ENCODE measurements at regions not wholly inside any gene's neighbourhood (a gene's known extent, or its start where the extent isn't known, plus 50 kb on each side); places are given as distances from the start of the nearest gene placed in this dataset.
"Not testable (repeated sequence)": the region's sequence is repeated elsewhere in the genome, so short reads cannot be mapped to it uniquely, and the experiment has no call there.

GRCh38 chr12:9331218-9331626 lies 123.0 kb upstream of the PZP start:
- Mint-ChIP-seq H3K36me3 (peaks cover 0 to 3% of the 10 kb centered on the region in 2 donors), H3K27me3 (peaks cover 0 to 14% (median 13%) of the 10 kb centered on the region in 3 donors), H3K4me1 (peaks cover 11 to 20% (median 14%) of the 10 kb centered on the region in 3 donors), H3K4me3 (peak overlapping the region in 1 of 8 donors; percentile 4), H3K27ac (peak overlapping the region in 3 of 6 donors; percentile 46 to 84 (median 47)), H3K9me3 (peaks cover under 1 to 5% (median 2%) of the 10 kb centered on the region in 7 donors)
- ATAC-seq (ENCODE audit: low read depth in 2 of 2) (peak; percentile 42 to 61), DNase-seq (peak; percentile 35)

DNA sequence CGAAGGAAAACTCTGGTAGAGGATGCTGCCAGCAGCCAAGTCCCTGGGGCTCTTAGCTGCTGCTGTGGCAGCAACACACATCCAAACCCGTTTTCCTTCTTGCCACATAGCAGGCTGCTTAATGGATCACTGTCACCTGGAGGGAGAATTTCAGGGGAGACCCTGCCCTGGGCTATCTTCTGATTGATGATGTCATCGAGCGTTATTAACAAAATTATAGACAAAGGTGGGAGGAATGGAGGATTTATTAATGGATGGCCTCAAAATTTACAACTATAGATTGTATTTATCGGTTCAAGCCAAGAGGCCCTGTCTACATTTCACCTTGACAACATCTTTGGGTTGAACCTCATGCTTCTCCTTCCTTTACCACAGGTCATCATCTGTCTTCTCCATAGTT lies 120.8 kb upstream of the PZP start:
- DNase-seq (no peak), ATAC-seq (ENCODE audit: low read depth in 2 of 2) (no peak)
- Mint-ChIP-seq H3K9me3 (no peaks in the 10 kb centered on the region), H3K4me3 (no peak overlapping the region), H3K4me1 (peaks cover 11 to 20% (median 14%) of the 10 kb centered on the region in 3 donors), H3K36me3 (no peaks in the 10 kb centered on the region), H3K27me3 (peaks cover 0 to 14% (median 4%) of the 10 kb centered on the region in 3 donors), H3K27ac (no peak overlapping the region)

DNA sequence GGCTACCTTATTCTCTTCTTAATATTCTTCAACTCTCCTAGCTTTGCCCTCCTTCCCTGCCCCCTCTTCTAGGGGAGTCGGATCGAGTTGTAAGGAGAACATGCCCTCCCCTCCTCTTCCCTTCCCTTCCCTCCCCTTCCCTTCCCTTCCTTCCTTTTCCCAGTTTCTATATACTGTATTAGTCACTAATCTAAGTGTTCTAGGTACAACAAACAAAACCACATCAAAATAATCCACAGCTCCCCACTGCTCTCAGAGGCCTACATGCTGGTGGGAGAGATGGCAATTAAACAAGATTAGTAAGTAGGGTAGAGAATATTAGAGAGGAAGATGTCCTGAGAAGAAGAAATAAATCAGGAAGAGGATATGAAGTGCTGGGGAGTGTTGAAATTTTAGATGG lies 119.9 kb upstream of the PZP start:
- Mint-ChIP-seq H3K4me3 (no peak overlapping the region), H3K4me1 (peaks cover 10 to 16% (median 14%) of the 10 kb centered on the region in 3 donors), H3K27me3 (peaks cover 0 to 9% (median 4%) of the 10 kb centered on the region in 3 donors), H3K36me3 (no peaks in the 10 kb centered on the region), H3K9me3 (no peaks in the 10 kb centered on the region), H3K27ac (peak overlapping the region in 1 of 6 donors; percentile 71)
- DNase-seq: no peak
- no peak for ATAC-seq (ENCODE audit: low read depth in 2 of 2)

GRCh38 chr12:9327320-9327719 lies 119.1 kb upstream of the PZP start:
- no peak for ATAC-seq (ENCODE audit: low read depth in 2 of 2)
- H3K27ac Mint-ChIP-seq: no peak overlapping the region

DNA sequence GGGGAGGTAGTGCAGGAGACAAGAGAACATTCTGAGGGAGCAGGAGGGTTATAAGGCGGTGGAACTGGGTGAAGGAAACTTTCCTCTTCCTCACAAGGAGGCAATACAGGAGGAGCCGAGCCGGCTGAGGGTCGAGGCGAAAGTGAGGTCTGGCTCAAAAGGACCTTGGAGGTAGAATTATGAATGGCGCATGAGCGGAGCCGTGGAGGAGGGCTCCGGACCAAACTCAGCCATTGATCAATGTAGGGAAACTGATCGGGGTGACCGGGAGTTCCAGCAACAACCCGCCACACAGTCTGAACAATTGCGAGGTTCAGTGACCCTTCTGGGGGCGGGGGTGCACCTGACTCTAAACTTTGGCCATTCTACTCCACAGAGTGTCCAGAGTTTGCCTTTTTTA lies 118.7 kb upstream of the PZP start:
- not testable (repeated sequence) for DNase-seq; H3K9me3 Mint-ChIP-seq; ATAC-seq (ENCODE audit: low read depth in 2 of 2); H3K36me3 Mint-ChIP-seq; H3K4me3 Mint-ChIP-seq; H3K27me3 Mint-ChIP-seq
- H3K27ac Mint-ChIP-seq: peak overlapping the region in 2 of 6 donors; percentile 34 to 77
- peaks cover 6 to 14% (median 11%) of the 10 kb centered on the region in 3 donors for H3K4me1 Mint-ChIP-seq

More at GRCh38 chr12:9327320-9327719, 119.1 kb upstream of the PZP start:
- Mint-ChIP-seq H3K36me3 (no peaks in the 10 kb centered on the region), H3K4me1 (peaks cover 6 to 14% (median 11%) of the 10 kb centered on the region in 3 donors), H3K4me3 (peak overlapping the region in 2 of 8 donors; percentile 33 to 66), H3K9me3 (no peaks in the 10 kb centered on the region), H3K27me3 (peaks cover 0 to 10% (median 4%) of the 10 kb centered on the region in 3 donors)
- DNase-seq: no peak

DNA sequence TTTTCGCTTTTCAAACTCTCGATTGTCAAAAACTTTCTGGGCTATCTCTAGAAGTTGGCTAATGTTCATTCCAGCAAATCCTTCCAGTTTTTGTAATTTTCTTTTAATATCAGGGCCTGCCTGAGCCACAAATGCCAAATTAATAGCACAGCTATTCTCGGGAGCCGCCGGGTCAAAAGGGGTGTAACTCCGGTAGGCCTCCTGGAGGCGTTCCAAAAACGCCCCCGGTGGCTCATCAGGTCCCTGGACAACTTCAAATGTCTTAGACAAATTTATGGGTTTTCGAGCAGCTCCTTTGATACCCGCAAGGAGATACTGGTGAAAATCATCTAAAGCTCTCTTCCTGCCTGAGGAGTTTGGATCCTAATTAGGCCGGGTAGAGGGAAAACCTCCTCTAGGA lies 117.9 kb upstream of the PZP start:
- Mint-ChIP-seq H3K27ac (no peak overlapping the region), H3K4me3 (no peak overlapping the region), H3K27me3 (peaks cover 0 to 6% (median 2%) of the 10 kb centered on the region in 3 donors), H3K4me1 (peaks cover 2 to 9% (median 7%) of the 10 kb centered on the region in 3 donors), H3K9me3 (no peaks in the 10 kb centered on the region), H3K36me3 (no peaks in the 10 kb centered on the region)
- no peak for DNase-seq
- ATAC-seq (ENCODE audit: low read depth in 2 of 2): no peak

DNA sequence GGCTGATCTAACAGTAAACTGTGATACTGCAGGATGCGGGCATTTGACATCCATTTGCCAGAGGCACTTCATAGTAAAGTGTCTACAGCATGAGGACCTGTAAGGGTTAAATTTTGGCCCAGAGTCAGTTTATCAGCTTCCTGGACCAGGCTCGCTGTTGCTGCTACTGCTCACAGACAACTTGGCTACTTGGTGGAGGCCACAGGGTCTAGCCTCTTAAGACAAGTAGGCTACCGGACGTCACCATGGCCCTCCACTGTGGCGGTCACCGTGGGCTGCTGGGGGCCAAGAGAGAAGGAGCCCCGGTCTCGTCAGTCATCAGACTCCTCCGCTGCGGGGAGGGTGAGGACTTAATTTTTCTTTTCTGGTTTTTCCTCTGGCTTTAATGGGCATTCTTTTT lies 117.3 kb upstream of the PZP start:
- peaks cover 0 to 8% (median 7%) of the 10 kb centered on the region in 3 donors for H3K4me1 Mint-ChIP-seq
- peaks cover 0 to 6% (median 0%) of the 10 kb centered on the region in 3 donors for H3K27me3 Mint-ChIP-seq
- no peak overlapping the region for H3K27ac Mint-ChIP-seq
- H3K36me3 Mint-ChIP-seq: no peaks in the 10 kb centered on the region
- no peak overlapping the region for H3K4me3 Mint-ChIP-seq
- no peaks in the 10 kb centered on the region for H3K9me3 Mint-ChIP-seq
- no peak for ATAC-seq (ENCODE audit: low read depth in 2 of 2)
- no peak for DNase-seq

- ATAC-seq (ENCODE audit: low read depth in 2 of 2): no peak
- peaks cover 0 to 6% (median 2%) of the 10 kb centered on the region in 3 donors for H3K27me3 Mint-ChIP-seq
- no peaks in the 10 kb centered on the region for H3K9me3 Mint-ChIP-seq
- H3K4me1 Mint-ChIP-seq: peaks cover 7 to 14% (median 12%) of the 10 kb centered on the region in 3 donors
- H3K36me3 Mint-ChIP-seq: no peaks in the 10 kb centered on the region
- peak overlapping the region in 1 of 6 donors; percentile 25 for H3K27ac Mint-ChIP-seq
- H3K4me3 Mint-ChIP-seq: no peak overlapping the region
- no peak for DNase-seq
Measured at GRCh38 chr12:9324782-9325181, 116.6 kb upstream of the PZP start.

- no peak overlapping the region for H3K4me3 Mint-ChIP-seq
- peaks cover 19 to 22% (median 21%) of the 10 kb centered on the region in 3 donors for H3K4me1 Mint-ChIP-seq
- peaks cover 0 to 6% (median 5%) of the 10 kb centered on the region in 3 donors for H3K27me3 Mint-ChIP-seq
- no peaks in the 10 kb centered on the region for H3K36me3 Mint-ChIP-seq
- no peaks in the 10 kb centered on the region for H3K9me3 Mint-ChIP-seq
- DNase-seq (no peak), ATAC-seq (ENCODE audit: low read depth in 2 of 2) (no peak)
- no peak overlapping the region for H3K27ac Mint-ChIP-seq
Measured at GRCh38 chr12:9323144-9323681, 115.0 kb upstream of the PZP start.

- H3K4me1 Mint-ChIP-seq: peaks cover 11 to 22% (median 16%) of the 10 kb centered on the region in 3 donors
- DNase-seq (peak; percentile 35), ATAC-seq (ENCODE audit: low read depth in 2 of 2) (peak; percentile 97 to 98)
- H3K4me3 Mint-ChIP-seq: peak overlapping the region in 7 of 8 donors; percentile 53 to 87 (median 67)
- peak overlapping the region; percentile 7 to 87 (median 76) for H3K27ac Mint-ChIP-seq
- no peaks in the 10 kb centered on the region for H3K9me3 Mint-ChIP-seq
- no peaks in the 10 kb centered on the region for H3K36me3 Mint-ChIP-seq
- peaks cover 0 to 10% (median 5%) of the 10 kb centered on the region in 3 donors for H3K27me3 Mint-ChIP-seq
Measured at GRCh38 chr12:9319842-9320173, 111.6 kb upstream of the PZP start.

- Mint-ChIP-seq H3K4me3 (peak overlapping the region in 7 of 8 donors; percentile 53 to 87 (median 67)), H3K27ac (peak overlapping the region; percentile 1 to 87 (median 76)), H3K27me3 (peaks cover 0 to 10% (median 5%) of the 10 kb centered on the region in 3 donors), H3K4me1 (peaks cover 11 to 22% (median 16%) of the 10 kb centered on the region in 3 donors), H3K9me3 (no peaks in the 10 kb centered on the region), H3K36me3 (no peaks in the 10 kb centered on the region)
- DNase-seq: no peak
- ATAC-seq (ENCODE audit: low read depth in 2 of 2): peak; percentile 48 to 59
Measured at GRCh38 chr12:9319044-9319841, 111.0 kb upstream of the PZP start.

DNA sequence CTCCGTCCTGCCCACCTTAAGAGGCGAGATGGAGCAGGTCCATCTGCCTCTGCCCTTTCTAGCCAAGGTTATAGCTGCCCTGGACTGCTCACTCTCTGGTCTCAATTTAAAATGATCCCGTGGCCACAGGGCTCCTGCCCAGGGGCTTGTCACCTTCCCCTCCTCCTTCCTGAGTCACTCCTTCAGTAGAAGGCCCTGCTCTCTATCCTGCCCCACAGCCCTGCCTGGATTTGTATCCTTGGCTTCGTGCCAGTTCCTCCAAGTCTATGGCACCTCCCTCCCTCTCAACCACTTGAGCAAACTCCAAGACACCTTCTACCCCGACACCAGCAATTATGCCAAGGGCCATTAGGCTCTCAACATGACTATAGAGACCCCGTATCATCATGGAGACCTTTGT lies 105.3 kb upstream of the PZP start:
- not testable (repeated sequence) for H3K27ac Mint-ChIP-seq; ATAC-seq (ENCODE audit: low read depth in 2 of 2); H3K36me3 Mint-ChIP-seq; H3K27me3 Mint-ChIP-seq; DNase-seq; H3K4me3 Mint-ChIP-seq; H3K4me1 Mint-ChIP-seq; H3K9me3 Mint-ChIP-seq

- H3K27ac Mint-ChIP-seq: not testable (repeated sequence)
Measured at GRCh38 chr12:9312406-9313392, 104.5 kb upstream of the PZP start.

More at GRCh38 chr12:9312406-9313392, 104.5 kb upstream of the PZP start:
- ATAC-seq (ENCODE audit: low read depth in 2 of 2); H3K36me3 Mint-ChIP-seq; H3K9me3 Mint-ChIP-seq; H3K27me3 Mint-ChIP-seq; H3K4me1 Mint-ChIP-seq; DNase-seq; H3K4me3 Mint-ChIP-seq: not testable (repeated sequence)
